Suprapubic skin (tissue), 4 donors: ENCODE measurements at regions not wholly inside any gene's neighbourhood (a gene's known extent, or its start where the extent isn't known, plus 50 kb on each side); places are given as distances from the start of the nearest gene placed in this dataset.

Source experiments
- DNase-seq, 2 donors: peaks; one replicate each; pipeline ENCODE4 v3.0.0-alpha.2; 2019; ENCODE audit warnings: low spot score in 2 of 2
- H3K27ac ChIP-seq: fragments of 200-600 bp; sonication (generic); one replicate; pipeline ENCODE4 v1.5.1; 2019
- H3K27me3 ChIP-seq: fragments of 200-600 bp; sonication (generic); one replicate; pipeline ENCODE4 v1.5.1; 2019
- H3K36me3 ChIP-seq: fragments of 200-600 bp; sonication (generic); one replicate; pipeline ENCODE4 v1.5.1; 2019
- H3K4me1 ChIP-seq: fragments of 200-600 bp; sonication (generic); one replicate; pipeline ENCODE4 v1.5.1; 2019
- H3K4me3 ChIP-seq: fragments of 200-600 bp; sonication (generic); one replicate; pipeline ENCODE4 v1.5.1; 2019; ENCODE audit warnings: mild to moderate bottlenecking
- H3K9me3 ChIP-seq: fragments of 200-600 bp; sonication (generic); one replicate; pipeline ENCODE4 v1.5.1; 2019
- EP300 ChIP-seq: sonication (generic); formaldehyde crosslinking; IDR thresholded peaks from one replicate; pipeline ENCODE4 v1.6.1; 2017; ENCODE audit warnings: antibody characterized with exemption
- POLR2A ChIP-seq, 2 donors: fragments of 450-650 bp; IDR thresholded peaks; one replicate each; pipeline ENCODE4 v1.6.1; 2017; ENCODE audit warnings: antibody characterized with exemption in 2 of 2, mild to moderate bottlenecking in 2 of 2, moderate library complexity in 2 of 2
- POLR2AphosphoS5 ChIP-seq, 3 donors: sonication (generic); formaldehyde crosslinking; IDR thresholded peaks; one replicate each; pipeline ENCODE4 v1.6.1; 2017; ENCODE audit warnings: antibody characterized with exemption in 3 of 3
- WGBS: methylation state at CpG from one replicate; pipeline ENCODE4 v1.1.5; 2018; 5-methylcytosine and 5-hydroxymethylcytosine counted together
- TF ChIP-seq, protein P1 (sequence below), 2 donors: fragments of 200-600 bp in 1 of 2; fragments of 450-650 bp in 1 of 2; sonication (generic) in 1 of 2; IDR thresholded peaks; one replicate each; pipeline ENCODE4 v1.5.1; 2016 to 2019; ENCODE audit warnings: antibody characterized with exemption in 2 of 2, mild to moderate bottlenecking in 1 of 2, moderate library complexity in 1 of 2

DNA sequence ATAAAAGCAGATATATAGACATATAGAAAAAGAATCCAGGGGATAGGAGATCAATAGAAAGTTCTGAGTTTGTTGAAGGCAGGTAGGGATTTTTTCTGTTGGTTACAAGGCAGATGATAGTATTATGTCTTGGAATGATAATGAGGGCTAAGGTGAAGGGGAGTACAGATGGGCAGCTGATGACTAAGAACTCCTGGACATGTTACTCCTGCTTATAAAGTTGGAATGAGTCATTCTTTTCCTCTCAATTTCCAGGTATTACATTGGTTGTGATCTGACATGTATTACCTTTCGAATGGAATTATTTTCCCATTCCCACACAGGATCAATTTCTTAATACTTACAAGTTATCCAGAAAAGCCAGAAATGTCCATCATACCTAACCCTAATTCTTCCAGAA, 545.2 kb upstream of the MGAT4C start:
- WGBS = 97% methylated on average over 1 of the region's 1 CpG
- Histone ChIP-seq H3K27ac (no peak overlapping the region), H3K4me1 (no peaks in the 10 kb centered on the region), H3K9me3 (no peaks in the 10 kb centered on the region), H3K27me3 (no peaks in the 10 kb centered on the region), H3K4me3 (no peak overlapping the region), H3K36me3 (no peaks in the 10 kb centered on the region)
- TF ChIP-seq, protein P1, sequence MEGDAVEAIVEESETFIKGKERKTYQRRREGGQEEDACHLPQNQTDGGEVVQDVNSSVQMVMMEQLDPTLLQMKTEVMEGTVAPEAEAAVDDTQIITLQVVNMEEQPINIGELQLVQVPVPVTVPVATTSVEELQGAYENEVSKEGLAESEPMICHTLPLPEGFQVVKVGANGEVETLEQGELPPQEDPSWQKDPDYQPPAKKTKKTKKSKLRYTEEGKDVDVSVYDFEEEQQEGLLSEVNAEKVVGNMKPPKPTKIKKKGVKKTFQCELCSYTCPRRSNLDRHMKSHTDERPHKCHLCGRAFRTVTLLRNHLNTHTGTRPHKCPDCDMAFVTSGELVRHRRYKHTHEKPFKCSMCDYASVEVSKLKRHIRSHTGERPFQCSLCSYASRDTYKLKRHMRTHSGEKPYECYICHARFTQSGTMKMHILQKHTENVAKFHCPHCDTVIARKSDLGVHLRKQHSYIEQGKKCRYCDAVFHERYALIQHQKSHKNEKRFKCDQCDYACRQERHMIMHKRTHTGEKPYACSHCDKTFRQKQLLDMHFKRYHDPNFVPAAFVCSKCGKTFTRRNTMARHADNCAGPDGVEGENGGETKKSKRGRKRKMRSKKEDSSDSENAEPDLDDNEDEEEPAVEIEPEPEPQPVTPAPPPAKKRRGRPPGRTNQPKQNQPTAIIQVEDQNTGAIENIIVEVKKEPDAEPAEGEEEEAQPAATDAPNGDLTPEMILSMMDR (IDR thresholded peaks at IDR 0.05) = no peak
- TF ChIP-seq POLR2A (IDR thresholded peaks at IDR 0.05) = no peak
- no peak for TF ChIP-seq POLR2AphosphoS5 (IDR thresholded peaks at IDR 0.05)
- no peak for TF ChIP-seq EP300
- DNase-seq = no peak

DNA sequence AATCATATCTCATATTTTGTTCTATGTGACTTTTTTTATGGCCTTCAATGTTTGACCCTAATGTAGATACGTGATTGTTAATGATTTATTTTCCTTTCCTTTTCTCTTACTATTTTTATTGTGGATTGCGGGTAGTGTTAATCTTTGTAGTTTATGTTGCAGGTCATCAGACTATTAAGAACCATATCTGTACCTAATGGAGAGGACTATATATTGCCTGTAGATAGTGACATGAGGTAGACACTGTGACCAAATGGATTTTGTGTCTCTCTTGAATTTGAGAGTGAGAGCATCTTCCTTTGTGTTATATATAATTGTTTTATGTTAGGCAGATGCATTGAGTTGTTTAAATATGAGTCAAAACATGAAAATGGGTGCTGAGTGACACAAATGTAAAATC, 543.4 kb upstream of the MGAT4C start:
- DNase-seq = no peak
- Histone ChIP-seq H3K27me3 (no peaks in the 10 kb centered on the region), H3K4me1 (no peaks in the 10 kb centered on the region), H3K9me3 (no peaks in the 10 kb centered on the region), H3K27ac (no peak overlapping the region), H3K4me3 (no peak overlapping the region), H3K36me3 (no peaks in the 10 kb centered on the region)
- WGBS = 68% methylated on average over 2 of the region's 2 CpGs
- no peak for TF ChIP-seq POLR2AphosphoS5 (IDR thresholded peaks at IDR 0.05)
- TF ChIP-seq, protein P1 (IDR thresholded peaks at IDR 0.05) = no peak
- TF ChIP-seq EP300 = no peak
- TF ChIP-seq POLR2A (IDR thresholded peaks at IDR 0.05) = no peak

DNA sequence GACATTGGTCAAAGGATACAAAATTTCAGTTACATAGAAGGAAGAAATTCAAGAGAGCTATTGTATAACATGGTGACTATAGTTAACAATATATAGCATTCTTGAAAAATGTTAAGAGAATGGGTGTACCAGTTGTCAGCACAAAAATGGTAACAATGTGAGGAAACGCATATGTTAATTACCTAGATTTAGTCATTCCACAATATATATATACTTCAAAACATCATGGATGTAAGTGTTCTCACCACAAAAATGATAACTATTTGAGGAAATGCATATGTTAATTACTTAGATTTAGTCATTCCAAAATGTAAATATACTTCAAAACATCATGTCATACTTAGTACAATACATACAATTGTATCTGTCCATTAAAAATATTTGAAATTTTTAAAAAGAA, 540.4 kb upstream of the MGAT4C start:
- 92% methylated on average over 1 of the region's 1 CpG for WGBS
- no peak for DNase-seq
- H3K36me3 ChIP-seq = no peaks in the 10 kb centered on the region
- H3K4me3 ChIP-seq = no peak overlapping the region
- no peak overlapping the region for H3K27ac ChIP-seq
- H3K9me3 ChIP-seq = no peaks in the 10 kb centered on the region
- no peak for TF ChIP-seq POLR2A (IDR thresholded peaks at IDR 0.05)
- H3K4me1 ChIP-seq = no peaks in the 10 kb centered on the region
- H3K27me3 ChIP-seq = no peaks in the 10 kb centered on the region

DNA sequence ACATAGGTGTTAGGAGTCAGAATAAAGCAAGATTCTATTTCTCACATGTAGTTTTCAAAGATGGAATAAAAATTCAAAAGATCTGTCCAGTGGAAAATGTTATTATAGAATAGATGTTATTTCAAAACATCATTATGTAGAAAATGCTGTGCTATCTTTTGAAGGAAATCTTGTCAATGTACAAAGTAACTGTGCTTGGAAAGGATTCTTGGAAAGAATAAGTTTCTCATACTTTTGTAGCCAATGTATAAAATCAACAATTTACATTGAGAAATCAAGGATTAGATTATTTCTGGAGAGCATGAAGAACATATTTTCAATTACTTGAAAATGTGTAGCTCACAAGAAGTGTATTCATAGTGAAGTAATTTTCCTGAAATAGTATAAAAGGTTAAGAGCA, 532.5 kb upstream of the MGAT4C start:
- TF ChIP-seq POLR2A (IDR thresholded peaks at IDR 0.05) (no peak), POLR2AphosphoS5 (IDR thresholded peaks at IDR 0.05) (no peak), EP300 (no peak)
- TF ChIP-seq, protein P1 (IDR thresholded peaks at IDR 0.05) = no peak
- Histone ChIP-seq H3K4me1 (no peaks in the 10 kb centered on the region), H3K36me3 (no peaks in the 10 kb centered on the region), H3K9me3 (no peaks in the 10 kb centered on the region), H3K4me3 (no peak overlapping the region), H3K27me3 (no peaks in the 10 kb centered on the region), H3K27ac (no peak overlapping the region)
- no peak for DNase-seq

DNA sequence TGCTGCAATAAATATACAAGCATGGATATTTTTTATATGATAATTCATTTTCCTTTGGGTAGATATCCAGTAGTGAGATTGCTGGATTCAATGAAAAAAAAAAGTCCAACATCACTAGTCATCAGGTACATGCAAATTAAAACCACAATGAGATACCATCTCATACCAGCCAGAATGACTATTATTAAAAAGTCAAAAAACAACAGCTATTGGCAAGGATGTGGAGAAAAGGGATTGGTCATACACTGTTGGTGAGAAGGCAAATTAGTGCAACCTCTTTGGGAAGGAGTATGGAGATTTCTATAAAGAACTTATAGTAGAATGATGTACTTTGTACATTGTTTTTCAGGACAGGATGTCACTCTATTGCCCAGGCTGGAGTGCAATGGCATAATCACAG, 531.2 kb upstream of the MGAT4C start:
- Histone ChIP-seq H3K36me3 (no peaks in the 10 kb centered on the region), H3K4me1 (no peaks in the 10 kb centered on the region), H3K27ac (no peak overlapping the region), H3K27me3 (no peaks in the 10 kb centered on the region), H3K9me3 (no peaks in the 10 kb centered on the region), H3K4me3 (no peak overlapping the region)
- TF ChIP-seq POLR2A (IDR thresholded peaks at IDR 0.05) (no peak), EP300 (no peak), POLR2AphosphoS5 (IDR thresholded peaks at IDR 0.05) (no peak)
- TF ChIP-seq, protein P1 (IDR thresholded peaks at IDR 0.05) = no peak
- DNase-seq = no peak

DNA sequence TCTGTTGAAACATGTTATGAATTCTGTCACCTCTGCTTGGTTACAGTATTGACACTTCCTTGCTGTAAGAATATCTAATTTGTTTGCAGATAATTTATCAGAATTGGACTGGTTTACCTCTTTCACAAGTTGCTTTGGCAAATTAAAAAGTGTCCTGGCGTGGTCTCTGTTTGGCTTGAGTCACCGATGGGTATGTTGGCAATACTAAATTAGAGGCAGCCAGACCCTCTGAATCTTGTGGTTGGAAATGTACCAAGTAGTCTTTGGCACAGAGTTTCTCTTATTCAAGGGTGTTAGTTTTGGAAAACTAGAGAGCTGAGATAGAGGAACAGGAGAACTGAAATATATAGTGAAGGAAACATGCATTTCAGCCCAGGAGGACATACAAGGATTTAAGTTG, 521.1 kb upstream of the MGAT4C start:
- TF ChIP-seq POLR2A (IDR thresholded peaks at IDR 0.05) (no peak), POLR2AphosphoS5 (IDR thresholded peaks at IDR 0.05) (no peak), EP300 (no peak)
- TF ChIP-seq, protein P1 (IDR thresholded peaks at IDR 0.05) = no peak
- Histone ChIP-seq H3K27me3 (no peaks in the 10 kb centered on the region), H3K9me3 (no peaks in the 10 kb centered on the region), H3K4me3 (no peak overlapping the region), H3K36me3 (no peaks in the 10 kb centered on the region), H3K4me1 (no peaks in the 10 kb centered on the region), H3K27ac (no peak overlapping the region)
- DNase-seq = no peak
- 56% methylated on average over 2 of the region's 2 CpGs for WGBS
